Superior temporal gyrus (tissue), 1 donor: ENCODE measurements at regions not wholly inside any gene's neighbourhood (a gene's known extent, or its start where the extent isn't known, plus 50 kb on each side); places are given as distances from the start of the nearest gene placed in this dataset.

Source experiments
- DNase-seq: peaks from one replicate; pipeline ENCODE4 v3.0.0-alpha.2; 2016; ENCODE audit errors: extremely low spot score

DNA sequence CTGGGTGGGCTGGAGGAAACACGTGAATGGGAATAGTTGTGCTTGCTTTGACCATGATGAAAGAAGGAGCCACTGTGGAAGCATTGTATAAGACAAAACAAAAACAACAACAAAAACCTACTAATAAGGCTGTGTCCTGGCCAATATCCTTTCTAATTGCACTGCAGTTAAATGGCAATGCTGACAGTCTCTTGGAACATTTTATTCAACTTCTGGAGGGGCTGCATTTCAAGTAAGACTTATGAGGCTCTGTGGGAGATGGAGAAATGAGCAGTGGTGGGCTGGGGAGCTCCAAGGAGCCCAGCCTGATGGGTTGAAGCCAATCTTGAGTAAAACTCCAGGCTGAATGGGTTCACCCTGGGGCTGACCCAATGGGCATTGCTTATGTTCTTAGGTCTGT is 99.8 kb upstream of the ROPN1 start:
- DNase-seq, result no peak

DNA sequence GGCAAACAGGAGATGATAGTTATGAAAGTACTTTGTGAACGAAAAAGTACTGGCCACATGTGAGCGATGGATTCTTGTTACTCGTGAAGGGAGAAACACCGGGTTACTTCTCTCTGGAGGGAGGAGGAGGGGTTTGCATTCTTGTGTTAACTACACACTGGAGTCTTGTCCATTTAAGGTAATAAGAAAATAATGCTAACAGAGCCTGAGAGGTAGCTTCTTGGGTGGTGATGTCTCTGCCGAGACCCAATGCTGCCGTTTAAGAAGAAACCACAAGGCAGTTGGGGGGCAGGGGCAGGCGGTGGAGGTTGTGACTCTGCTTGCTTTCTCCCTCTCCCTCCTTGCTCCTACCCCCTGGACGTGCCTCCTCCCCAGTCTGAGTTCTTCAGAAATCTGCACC is 100.9 kb upstream of the ROPN1 start:
- DNase-seq, result no peak

DNA sequence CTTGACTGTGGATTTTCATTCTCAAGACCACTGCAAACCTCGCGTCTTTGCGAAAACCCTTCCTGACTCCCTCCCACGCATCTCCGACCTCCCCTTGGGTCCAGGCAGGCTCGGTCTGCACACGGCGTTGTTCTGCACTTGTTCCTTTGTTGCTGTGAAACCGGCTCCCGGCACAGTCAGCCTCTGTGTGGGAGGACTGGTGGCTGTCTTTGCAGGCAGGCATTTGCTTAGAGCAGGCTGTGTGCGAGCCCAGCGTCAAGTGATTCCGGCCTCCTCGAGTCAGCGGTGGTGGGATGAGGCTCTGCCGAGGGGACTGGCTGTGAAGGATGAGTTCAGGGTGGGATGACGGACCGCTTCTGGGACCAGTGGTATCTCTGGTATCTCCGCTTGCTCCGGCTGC is 102.6 kb upstream of the ROPN1 start:
- peak; percentile 56 for DNase-seq

DNA sequence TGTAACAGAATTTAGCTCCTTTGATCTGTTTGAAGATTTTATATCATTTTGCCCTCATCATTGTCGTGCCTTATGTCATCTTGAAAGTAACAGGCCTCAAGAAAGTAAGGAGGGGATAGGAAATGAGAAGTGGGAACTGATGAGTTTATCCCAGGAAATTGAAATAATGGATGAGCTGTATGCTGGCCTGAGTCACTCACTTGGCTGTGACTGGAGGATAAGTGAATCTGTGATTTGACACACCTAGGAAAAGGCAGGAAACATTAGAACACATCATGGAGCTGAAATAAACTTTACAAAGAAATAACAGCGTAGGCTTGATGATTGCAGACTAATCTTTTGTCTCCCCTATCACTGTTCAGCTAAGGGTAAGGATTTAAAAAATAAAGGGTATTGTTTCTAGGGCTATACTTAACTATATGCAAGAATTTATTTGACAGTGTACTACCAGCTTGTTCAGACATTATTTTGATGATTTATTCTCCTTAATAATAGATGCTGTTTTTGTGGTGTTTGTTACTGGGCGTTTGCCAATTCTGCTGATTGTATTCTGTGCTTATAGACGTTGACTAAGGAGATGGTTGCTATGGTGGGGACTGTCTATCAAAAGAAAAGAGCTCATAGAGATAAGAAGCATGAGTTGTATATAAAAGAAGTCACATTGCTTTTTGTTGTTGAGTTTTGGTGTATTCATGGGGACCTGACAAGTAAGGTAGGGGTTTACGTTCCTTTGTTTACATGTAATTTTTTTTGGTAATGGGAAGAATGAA is 105.6 kb upstream of the ROPN1 start:
- DNase-seq, result no peak

DNA sequence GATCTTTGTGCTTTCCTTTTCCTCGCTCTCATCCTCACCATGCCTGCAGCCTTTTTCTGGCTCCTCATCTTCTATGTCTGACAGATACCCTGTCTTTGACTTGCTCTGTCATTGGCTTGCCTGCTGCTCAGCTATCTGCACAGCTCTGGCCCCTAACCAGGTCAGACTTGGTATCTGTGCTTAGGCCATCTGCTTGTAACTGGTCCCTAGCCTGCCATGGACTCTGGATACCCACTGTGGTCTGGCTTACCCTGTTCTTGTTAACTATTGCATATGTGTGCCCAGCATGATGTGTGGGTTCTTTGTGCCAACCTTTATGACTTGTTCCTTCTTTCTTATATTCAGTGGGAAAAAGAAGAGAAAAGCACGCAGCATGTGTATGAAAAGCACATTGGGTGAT is 109.7 kb upstream of the ROPN1 start:
- no peak for DNase-seq

DNA sequence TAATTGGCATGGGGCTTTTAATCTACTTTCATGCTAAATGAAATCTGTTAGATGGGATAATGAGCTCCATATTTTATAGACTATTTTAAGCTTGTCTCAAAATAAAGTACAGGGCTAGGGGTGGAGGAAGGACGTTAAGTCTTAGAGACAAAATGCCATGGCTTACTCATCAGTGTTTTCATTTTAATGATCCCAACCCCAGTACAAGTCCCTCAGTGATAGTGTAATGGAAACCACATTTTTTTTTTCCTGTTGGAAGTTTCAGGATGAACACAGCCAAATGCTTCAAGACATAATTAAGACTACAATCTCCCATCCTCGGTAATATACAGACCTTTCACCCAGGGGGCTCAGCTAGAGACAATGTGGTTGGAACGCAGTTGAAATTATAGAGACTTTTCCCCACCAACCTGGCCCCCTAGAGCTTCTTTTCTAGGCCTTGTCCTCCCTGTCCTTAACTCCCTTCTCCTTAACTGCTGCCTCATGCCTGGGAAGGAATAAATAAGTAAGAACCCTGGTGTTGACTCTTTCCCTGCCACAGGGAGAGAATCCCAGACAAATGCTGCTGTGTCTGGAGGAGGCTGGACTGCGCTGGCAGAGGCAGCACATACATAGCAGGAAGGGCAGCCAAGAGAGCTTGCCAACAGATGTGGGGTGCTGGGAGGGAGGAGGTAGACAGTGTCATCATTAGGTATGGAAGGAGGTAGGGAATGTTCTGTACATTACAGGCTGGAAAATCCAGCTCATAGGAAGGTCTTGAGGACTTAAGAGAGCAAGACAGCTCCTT is 115.4 kb upstream of the ROPN1 start:
- no peak for DNase-seq

DNA sequence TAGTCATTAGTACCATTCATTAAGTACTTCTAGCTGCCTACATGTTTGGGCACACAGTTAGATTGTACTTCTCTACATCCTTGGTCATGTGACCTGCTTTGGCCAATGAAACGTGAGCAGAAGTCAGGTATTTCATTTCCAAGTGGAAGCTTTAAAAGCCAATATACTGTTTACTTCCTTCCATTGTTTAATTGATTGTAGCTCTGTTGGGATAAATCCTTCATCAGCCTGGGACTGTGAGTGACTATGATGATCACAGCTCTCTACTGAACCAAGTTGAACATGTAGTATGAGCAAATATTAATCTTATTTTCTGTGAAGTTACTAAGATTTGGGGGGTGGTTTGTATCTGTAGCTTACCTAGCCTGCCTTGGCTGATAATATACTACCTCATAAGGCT is 116.5 kb upstream of the ROPN1 start:
- DNase-seq, result no peak

DNA sequence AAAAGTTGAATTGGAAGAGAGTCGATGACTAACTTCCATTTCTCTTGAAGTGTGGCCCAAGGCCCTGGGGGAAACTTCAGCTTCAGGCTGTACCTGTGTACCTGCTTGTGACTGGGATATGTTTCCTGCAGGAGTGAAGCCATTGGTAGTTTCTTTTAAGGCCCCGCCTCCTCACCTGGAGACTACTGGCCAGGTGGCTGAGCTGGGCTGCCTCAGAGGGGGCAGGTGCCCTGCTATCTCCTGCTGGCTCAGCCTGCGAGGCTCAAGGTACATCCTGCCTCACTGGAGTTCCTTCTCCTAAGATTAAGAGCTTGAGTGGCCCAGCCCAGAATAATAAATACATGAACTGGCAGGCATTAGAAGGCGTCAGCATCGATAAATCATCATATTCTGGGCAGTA is 121.6 kb upstream of the ROPN1 start:
- DNase-seq, result no peak

DNA sequence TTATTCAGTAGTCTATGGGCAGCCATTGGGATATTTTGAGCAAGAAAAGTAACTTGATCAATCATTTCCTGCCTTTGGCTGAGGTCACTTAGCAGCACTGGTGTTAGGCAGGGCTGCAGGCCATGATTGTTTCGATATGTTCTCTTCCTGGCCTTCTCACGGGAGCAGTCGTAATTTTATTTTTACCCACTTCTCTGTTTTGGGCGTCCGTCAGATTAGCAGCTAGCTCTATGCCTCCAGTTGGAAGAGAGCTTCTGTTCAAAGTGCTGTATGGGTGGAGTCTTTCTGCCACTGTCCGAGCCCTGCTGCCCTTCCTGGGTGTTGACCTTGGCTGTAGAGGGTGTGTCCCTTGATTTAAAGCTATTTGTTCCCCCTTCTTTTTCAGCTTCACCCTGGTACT is 123.4 kb upstream of the ROPN1 start:
- no peak for DNase-seq

DNA sequence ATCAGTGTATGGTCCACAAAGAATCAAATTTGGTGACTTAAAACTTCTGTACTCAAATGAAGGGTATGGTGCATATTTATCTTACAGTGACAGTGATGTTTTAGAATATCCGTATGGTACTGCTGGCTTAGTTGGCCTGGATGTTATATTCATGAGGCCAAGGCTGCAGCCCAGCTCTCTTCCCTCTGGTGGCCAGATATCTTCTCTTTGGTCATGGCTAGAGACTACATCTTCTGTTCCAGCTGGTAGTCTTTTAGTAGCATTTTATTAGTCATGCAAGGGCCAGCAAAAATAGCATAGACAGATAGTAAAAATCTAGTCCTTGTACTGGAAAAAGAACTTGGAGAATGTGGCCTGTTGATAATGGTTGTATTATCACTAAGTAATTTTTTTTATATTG is 124.0 kb upstream of the ROPN1 start:
- DNase-seq, result no peak

DNA sequence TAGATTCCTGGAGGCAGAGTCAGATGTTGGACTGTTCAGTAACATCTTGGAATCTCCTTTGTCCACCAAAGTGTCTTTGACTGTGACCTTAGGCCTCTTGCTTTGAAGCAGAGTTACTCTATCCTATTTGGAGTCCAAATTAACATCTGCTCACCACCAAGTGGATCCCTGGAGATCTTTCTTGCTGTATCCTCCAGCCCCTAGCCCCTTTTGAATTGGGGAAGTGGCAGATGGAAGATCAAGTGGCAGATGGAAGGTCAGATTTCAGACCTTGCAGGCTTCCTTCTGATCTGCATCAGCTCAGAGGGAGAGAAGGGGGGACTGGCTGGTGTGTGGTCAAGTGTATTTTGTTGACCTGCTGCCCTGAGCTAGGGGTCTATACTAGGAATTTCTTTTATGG is 125.0 kb upstream of the ROPN1 start:
- DNase-seq, result no peak

DNA sequence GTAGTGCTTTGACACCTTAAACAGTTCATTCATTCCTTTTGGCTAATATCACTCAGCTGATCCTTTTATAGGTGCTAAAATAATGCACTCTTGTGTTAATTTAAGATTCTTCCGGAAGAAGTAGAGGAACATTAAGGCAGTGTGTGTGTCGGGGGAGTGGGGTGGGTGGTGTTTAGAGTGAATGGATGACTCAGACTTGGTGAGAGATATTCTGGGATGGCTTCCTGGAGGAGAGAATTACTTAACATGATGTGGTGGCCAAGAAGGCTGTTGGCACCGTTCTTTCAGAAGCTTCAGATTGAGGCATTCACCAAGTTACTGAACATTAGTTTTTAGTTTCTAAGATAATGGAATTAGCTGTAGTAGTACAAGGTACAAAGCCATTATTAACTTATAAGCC is 125.6 kb upstream of the ROPN1 start:
- peak; percentile 65 for DNase-seq

DNA sequence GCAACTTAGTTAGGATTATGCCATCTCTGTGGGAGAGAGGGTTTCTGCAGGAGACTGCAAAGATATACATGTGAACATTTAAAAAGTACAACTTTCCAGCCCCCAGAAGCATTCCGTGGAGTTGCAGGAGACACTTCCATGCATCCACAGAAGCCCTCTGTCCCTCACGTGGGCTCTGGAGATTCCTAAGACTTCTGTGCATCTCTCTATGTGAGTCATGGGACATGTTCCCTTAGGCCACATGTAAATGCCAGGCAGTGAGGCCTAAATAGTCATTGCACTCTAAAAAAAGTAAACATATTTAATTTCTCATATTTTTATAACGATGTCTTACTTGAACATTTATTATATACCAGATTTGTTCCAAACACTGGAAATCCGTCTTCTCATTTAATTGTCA is 126.5 kb upstream of the ROPN1 start:
- no peak for DNase-seq

DNA sequence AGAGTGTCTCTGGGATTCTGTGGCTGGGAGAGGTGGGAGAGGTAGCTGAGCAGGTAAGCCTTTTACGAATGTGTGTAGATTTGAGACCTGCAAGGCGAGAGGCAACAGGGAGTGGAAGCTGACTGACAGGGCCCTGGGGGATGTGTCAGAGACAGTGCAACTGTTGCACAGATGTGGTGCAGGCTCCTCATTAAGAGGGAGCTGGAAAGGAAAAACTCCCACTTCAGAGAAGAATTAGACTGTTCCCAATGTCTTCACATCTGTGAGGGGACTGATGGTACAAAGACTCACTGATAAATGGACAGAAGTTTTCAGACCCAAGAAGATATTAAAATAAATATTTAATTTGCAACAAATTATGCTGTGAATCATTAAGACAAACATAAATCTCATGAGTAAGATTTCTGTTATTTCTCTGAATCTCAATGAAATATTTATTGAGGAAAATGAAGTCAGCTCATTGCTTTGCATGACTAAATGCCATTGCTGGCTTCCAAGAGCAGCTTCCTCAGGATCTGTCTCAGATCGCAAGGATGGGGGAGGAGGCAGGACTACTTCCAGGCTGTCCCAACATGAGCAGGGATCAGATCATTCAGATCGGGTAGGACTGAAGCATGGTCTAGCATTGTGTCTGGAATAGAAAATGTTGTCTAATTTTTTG is 127.3 kb upstream of the ROPN1 start:
- DNase-seq, result no peak

DNA sequence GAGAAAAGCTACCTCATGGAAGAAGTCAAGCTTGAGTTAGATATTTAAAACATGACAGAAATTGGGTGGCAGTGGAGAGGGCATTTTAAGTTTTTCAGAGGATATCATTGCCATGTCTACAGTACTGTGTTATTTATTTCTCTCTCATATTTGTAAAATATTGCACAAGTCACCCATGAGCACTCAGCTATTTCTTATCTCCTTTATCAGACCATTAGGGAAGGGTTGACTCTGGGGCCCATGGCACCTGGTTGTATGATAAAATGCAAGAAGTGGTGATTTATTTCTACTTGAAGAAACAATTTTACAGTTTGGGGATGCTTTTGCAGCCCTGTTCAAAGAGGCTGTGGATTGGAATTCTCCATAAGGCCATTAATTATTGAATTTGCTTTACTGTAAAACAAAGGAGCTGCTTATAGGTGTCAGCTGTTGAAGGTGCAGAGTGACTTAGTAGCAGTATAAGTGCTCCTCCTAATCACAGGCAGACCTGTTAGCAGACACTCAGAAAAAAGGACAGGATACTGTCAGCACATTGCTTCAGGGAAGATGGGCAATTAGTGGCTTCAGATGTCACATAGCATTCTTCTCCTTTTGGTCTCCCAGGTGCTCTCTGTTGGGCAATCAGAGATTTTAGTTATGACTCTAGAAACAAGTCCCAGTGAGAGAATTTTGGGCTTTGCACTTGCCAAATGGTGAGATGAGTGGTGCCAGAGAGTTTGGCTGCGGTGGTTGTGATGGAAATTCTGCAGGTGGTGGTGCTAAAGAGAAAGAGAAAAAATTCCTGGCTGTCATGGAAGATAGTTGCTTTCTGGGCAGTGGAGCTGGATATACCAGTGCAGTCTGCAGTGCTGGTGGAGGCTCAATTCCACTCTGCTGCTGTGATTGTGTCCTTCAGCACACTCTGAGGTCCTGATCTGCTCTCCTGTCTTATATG is 129.7 kb upstream of the ROPN1 start:
- DNase-seq, result no peak

DNA sequence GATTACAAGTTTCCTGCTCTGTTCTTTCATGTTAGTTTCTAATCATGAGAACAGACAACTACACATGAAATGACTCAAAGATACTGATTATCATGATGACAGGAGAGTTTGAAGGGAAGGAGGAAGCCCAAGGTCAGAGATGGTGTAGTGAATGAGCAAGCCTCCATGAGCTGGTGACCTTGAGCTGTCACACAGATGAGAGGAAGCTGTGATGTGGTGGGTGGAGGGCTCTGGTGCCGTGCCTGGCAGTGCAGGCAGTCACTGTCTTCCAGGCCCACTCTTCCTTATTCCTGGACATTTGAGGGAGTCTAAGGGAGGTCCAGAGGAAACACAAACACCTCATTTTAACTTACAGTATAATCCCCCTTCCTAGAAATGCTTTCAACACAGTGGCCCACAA is 133.4 kb upstream of the ROPN1 start:
- DNase-seq, result no peak

DNA sequence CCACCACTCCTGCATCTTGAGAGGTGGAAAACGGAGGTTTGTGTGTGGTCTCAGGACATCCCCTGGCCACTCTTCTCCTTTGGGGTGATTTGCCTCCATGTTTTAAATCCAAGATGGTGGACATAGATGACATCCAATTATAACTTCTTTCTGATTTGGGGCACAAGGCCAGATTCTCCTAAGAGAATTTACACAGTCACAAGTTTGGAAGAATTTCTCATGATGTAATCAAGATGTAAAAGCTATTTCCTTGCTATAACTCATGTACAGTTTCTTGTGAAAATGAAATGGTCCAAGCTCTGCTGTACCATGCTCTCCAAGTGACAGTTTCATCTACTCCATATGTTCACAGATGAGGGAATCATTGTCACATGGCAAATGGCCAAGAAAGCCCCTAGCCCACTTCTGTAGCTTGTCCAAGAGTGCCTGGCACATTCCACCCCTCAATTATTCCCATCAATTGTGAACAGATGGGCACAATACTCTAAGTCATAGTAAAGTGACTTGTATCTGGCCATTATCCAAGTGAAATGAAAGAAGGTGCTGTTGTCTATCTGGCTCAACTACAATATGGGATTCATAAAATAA is 134.6 kb upstream of the ROPN1 start:
- DNase-seq, result no peak

DNA sequence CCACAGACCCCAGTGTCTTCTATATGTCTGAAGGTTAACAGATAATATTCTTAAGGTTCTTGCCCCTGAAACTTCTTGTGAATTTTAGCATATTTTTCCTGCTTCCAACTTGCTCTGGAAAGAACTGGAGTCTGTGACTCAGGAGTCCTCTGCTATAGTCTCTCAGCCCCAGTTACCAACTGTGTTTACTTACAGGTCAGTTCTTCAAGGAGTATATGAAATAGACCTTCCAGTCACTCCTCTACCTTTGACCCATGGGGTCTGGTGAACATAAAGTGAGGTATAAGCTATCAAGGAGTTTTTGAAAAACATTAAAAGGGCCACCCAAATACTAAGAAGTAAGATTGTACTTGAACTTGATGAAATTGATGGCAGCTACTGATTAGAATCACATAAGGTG is 139.2 kb upstream of the ROPN1 start:
- DNase-seq, result no peak

DNA sequence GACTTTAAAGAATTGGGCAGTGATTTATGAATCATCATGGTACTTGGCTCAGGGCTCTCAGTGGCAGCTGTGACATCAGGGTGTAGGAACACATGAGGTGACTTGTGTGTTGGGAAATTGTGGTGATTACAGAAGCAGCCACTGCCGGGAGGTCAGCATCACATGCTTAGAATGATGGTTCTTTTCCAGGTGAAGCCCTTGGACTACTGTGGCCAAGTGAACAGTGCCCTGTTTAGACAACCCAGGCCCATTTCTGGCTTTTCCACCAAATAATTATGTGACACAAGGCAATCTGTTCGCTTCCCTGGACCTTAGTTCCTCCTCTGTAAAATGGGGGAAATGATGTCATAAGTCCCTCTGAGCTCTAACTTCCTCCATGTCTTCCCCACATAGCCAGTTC is 139.7 kb upstream of the ROPN1 start:
- DNase-seq, result no peak

DNA sequence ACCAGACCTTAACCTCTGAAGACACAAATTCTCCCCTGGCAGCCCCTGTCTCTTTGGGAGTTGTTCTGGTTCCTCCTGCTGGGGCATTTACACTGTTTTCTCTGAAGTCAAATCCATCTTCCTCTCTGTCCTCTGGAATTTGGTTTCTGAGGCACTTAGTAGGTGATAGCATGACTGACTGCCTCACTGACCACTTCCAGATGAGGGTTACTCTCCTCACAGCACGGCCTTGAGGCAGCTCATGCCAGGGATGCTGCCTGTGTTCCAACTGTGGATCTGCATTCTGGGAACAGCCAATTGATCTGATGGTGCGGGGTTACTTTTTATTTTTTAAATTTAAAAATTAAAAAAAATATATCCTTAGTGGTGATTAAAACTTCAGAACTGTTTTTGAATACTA is 140.9 kb upstream of the ROPN1 start:
- DNase-seq, result no peak

DNA sequence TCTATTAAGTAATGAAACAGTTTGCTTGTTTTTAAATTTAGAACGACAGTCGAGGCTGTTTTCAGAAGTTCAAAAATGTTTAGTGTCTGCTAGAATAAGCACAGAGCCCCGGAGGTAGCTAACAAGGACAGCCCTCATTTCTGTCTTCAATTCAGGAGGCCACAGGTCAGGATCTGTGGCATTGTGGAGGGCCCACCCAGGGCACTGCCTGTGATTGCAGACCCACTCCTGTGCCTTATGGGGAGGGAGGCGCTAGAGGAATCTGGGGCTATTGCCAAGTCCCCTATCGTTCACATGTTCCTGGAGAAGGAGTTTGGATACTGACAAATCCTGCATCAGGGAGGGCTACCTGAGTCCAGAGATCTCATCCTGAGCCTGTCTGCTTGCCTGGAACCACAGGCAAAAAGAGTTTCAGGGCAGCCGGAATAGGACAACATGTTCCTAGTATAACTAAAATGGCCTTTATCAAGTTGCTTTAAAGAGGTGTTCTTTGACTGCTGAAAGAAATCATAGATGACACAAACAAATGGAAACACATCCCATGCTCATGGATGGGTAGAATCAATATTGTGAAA is 141.5 kb upstream of the ROPN1 start:
- no peak for DNase-seq
